CD4-positive, alpha-beta T cell treated with Interleukin-4 for 1 hour (primary cell): ENCODE measurements at regions not wholly inside any gene's neighbourhood (a gene's known extent, or its start where the extent isn't known, plus 50 kb on each side); places are given as distances from the start of the nearest gene placed in this dataset.

Experiments
- DNase-seq, 2 donors: peaks; one replicate each; pipeline ENCODE4 v3.0.0-alpha.2; 2020 to 2022

DNA sequence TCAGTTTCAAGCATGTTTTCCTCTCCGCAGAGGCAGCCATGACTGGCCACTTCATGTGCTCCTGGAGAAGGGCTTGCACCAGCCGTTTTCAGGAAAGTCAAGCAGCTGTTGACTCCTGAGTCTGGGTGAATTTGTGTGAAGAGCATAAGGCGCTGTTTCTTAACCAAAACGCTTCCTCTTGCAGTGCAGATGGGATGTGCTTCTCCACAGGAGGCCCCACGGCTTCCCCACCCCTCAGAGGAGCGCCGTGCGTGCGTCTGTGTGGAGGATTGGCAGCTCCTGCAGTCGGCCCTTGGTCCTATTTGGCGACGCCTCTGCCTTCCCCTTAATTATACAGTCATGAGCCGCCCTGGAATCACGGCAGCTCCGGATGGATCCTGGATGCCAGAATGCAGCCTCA is 54.1 kb upstream of the B3GAT1 start:
- DNase-seq = no peak

DNA sequence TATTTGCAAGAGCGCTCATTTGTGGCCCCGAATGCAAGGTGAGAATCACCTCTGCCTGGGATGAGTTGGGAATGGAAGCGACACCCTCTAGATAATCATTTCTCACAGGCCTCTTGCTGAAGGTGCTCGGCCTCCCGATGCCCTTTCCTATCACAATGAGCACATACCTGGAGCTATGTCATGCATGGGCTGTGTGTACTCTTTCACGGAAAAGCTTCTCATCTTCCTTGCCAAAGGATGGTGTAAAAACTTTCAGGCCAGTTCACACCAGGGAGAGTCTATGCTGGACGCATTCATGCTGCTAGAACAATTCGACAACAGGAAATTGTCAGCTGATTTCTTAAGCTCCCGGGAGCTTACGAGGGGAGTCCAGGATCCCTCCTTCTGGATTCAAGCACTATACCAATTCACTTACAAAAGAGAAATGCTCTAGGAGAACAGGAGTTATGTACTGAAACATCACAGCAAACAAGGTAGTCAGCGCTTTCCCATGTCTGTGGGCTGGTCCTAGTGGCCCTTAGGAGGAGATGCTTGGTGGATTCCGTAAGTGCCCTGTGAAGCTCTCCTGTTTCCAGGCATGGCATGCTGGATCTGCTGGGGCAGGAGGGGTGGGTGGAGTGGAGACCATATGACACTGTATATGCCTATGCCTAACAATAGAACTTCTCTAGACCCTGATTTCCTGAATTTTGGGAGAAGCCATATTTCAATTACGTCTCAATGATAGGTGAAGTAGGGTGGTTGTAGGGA is 53.1 kb upstream of the B3GAT1 start:
- no peak for DNase-seq

DNA sequence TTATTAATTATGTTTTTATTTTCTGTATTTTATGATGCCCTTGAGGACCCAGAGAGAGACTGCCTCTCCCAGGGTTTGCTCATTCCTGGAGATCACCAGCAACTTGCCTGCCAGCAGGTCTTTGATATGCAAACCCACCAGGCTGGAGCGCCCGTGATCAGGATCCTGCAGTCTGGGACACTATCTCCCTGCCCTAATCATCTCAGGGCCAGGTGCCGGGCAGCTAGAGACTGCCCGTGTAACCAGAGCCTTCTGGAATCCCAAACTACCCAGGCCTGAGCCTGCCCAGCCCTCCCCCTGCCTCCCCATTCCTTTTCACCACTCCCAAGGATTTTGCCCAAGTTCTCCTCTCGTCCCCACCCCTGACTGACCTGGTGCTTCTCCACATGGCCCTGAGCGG is 52.2 kb upstream of the B3GAT1 start:
- no peak for DNase-seq

DNA sequence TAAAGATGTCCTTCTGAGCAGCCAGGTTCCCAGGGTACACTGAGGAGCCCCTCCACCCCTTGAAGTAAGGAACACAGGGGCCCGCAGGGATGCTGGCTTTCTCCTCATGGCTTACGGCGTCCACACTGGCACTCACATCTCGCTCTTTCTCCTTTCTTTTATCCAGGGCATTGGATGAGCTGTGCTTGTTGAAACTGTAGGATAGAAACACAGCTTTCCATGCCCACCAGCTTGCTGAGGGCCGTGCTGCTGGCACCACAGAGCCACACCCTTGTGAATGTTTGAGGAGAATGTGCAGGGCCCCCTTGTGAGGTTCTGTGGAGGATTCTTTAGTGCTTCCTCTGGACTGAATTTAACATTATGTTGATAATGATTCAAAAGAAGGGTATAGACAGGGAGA is 51.7 kb upstream of the B3GAT1 start:
- DNase-seq = no peak
